Duodenal mucosa (tissue), 2 donors: ENCODE measurements at regions not wholly inside any gene's neighbourhood (a gene's known extent, or its start where the extent isn't known, plus 50 kb on each side); places are given as distances from the start of the nearest gene placed in this dataset.

Experiments
- H3K27ac ChIP-seq: one replicate; pipeline ENCODE4 v1.7.0; 2013; ENCODE audit warnings: low read depth, low read length
- H3K27me3 ChIP-seq, 2 donors: one replicate each; pipeline ENCODE4 v1.7.0; 2013; ENCODE audit warnings: low read length in 2 of 2, control low read depth in 1 of 2; ENCODE audit not compliant: insufficient read depth in 2 of 2, control insufficient read depth in 1 of 2
- H3K36me3 ChIP-seq, 2 donors: one replicate each; pipeline ENCODE4 v1.7.0; 2013; ENCODE audit warnings: low read length in 2 of 2, control low read depth in 1 of 2; ENCODE audit not compliant: insufficient read depth in 2 of 2, control insufficient read depth in 1 of 2
- H3K4me1 ChIP-seq, 2 donors: one replicate each; pipeline ENCODE4 v1.7.0; 2013; ENCODE audit warnings: low read length in 2 of 2, control low read depth in 1 of 2; ENCODE audit not compliant: insufficient read depth in 2 of 2, control insufficient read depth in 1 of 2
- H3K4me3 ChIP-seq, 2 donors: one replicate each; pipeline ENCODE4 v1.7.0; 2013; ENCODE audit warnings: low read length in 2 of 2, low read depth in 1 of 2
- H3K9ac ChIP-seq, 2 donors: one replicate each; pipeline ENCODE4 v1.7.0; 2013; ENCODE audit warnings: low read length in 2 of 2, low read depth in 1 of 2
- H3K9me3 ChIP-seq, 2 donors: one replicate each; pipeline ENCODE4 v1.7.0; 2013; ENCODE audit warnings: low read length in 2 of 2, control low read depth in 1 of 2; ENCODE audit not compliant: control insufficient read depth in 1 of 2

- Histone ChIP-seq H3K36me3 (no peaks in the 10 kb centered on the region), H3K9ac (no peak overlapping the region), H3K27me3 (no peaks in the 10 kb centered on the region)
These were observed 549.7 kb downstream of the CSNK1G3 start for GRCh38 chr5:124061663-124062062.

GRCh38 chr5:124061068-124061430 is 549.1 kb downstream of the CSNK1G3 start:
- no peaks in the 10 kb centered on the region for H3K27me3 ChIP-seq
- no peak overlapping the region for H3K27ac ChIP-seq
- no peak overlapping the region for H3K9ac ChIP-seq
- H3K4me1 ChIP-seq: peaks cover 13 to 16% of the 10 kb centered on the region in 2 donors
- H3K4me3 ChIP-seq: no peak overlapping the region
- H3K9me3 ChIP-seq: no peaks in the 10 kb centered on the region
- H3K36me3 ChIP-seq: no peaks in the 10 kb centered on the region

More at GRCh38 chr5:124061663-124062062, 549.7 kb downstream of the CSNK1G3 start:
- H3K4me1 ChIP-seq: peaks cover 11 to 13% of the 10 kb centered on the region in 2 donors
- H3K4me3 ChIP-seq: no peak overlapping the region
- no peaks in the 10 kb centered on the region for H3K9me3 ChIP-seq
- H3K27ac ChIP-seq: no peak overlapping the region

DNA sequence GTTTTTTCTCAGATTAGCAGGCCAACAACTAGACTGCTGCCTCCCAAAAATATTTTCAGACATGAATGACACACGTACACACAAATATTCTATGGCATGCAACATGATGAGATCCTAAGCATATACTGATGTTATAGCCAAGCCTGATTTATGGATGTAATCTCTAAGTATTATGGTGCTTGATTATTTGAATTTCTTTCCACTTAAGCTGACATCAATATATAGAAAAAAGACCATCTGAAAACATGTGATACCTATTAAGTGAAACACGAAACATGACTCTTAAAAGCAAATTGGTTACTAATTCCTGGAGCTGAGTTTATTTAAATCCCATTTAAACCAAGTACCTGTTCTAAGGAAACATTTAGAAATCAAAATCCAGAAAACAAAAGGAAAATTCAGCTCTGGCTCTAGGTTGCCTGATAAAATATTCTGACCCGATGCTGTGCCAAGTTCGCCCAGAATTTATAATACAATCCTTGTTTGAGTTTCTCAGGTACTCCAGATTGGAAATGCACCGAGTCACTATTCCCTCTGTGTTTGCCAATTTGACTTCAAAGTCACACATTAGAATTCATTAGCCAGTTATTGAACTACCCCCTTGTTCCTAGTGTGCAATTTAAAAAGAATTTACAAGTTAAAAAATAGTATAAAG is 548.6 kb downstream of the CSNK1G3 start:
- no peak overlapping the region for H3K9ac ChIP-seq
- no peaks in the 10 kb centered on the region for H3K9me3 ChIP-seq
- no peaks in the 10 kb centered on the region for H3K36me3 ChIP-seq
- no peak overlapping the region for H3K27ac ChIP-seq
- no peaks in the 10 kb centered on the region for H3K27me3 ChIP-seq
- no peak overlapping the region for H3K4me3 ChIP-seq
- H3K4me1 ChIP-seq: peaks cover 13 to 16% of the 10 kb centered on the region in 2 donors

DNA sequence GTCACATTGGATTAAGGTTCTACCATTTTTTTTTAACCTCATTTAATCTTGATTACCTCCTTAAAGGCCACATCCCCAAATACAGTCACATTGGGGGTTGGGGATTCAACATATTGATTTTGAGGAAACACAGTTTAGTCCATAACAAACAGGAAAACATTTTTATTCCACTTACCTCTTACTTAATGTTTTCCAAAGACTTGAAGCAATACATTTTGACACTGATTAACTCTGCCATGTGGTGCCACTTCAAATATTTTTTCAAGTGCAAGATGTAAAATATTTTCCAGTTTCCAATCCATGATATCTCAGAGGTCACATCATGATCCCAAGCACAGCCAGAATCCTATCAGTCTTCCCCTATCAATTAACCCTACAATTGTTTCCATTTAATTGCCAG is 548.0 kb downstream of the CSNK1G3 start:
- no peak overlapping the region for H3K27ac ChIP-seq
- H3K9me3 ChIP-seq: no peaks in the 10 kb centered on the region
- no peaks in the 10 kb centered on the region for H3K27me3 ChIP-seq
- H3K4me3 ChIP-seq: no peak overlapping the region
- no peaks in the 10 kb centered on the region for H3K36me3 ChIP-seq
- H3K4me1 ChIP-seq: peaks cover 13 to 16% of the 10 kb centered on the region in 2 donors
- no peak overlapping the region for H3K9ac ChIP-seq

GRCh38 chr5:124059200-124059599 is 547.2 kb downstream of the CSNK1G3 start:
- H3K4me1 ChIP-seq: peaks cover 13 to 16% of the 10 kb centered on the region in 2 donors
- H3K9me3 ChIP-seq: no peaks in the 10 kb centered on the region
- H3K27ac ChIP-seq: no peak overlapping the region
- H3K9ac ChIP-seq: no peak overlapping the region
- H3K27me3 ChIP-seq: no peaks in the 10 kb centered on the region
- H3K36me3 ChIP-seq: no peaks in the 10 kb centered on the region
- no peak overlapping the region for H3K4me3 ChIP-seq

DNA sequence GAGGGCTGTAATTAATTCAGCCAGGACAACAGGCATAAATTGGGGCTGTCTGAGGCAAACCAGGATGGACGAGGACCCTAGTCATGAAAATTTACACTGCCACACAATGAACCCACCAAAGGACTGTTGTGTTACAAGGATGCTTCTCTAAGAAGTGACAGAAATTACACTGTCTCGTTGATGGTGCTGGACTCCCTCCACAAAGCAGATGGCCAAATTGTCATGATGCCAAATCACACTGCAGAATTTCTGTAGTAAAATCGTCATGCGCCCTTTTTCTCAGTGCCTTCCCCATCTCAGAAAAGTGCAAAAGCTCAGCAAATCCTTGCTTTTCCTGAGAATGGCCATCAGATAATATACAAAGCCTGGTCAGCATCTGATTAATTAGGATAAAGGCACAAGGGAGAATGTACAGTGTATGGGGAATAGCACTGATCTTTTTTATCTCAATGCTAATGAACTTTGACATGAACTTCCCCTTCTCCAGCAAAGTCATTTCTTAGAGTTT is 545.8 kb downstream of the CSNK1G3 start:
- Histone ChIP-seq H3K27ac (no peak overlapping the region), H3K4me3 (peak overlapping the region; percentile 38 to 42), H3K9ac (no peak overlapping the region)

GRCh38 chr5:124056991-124057723 is 545.2 kb downstream of the CSNK1G3 start:
- Histone ChIP-seq H3K27ac (no peak overlapping the region), H3K4me3 (peak overlapping the region; percentile 60 to 65), H3K9ac (peak overlapping the region in 1 of 2 donors; percentile 16), H3K36me3 (no peaks in the 10 kb centered on the region), H3K9me3 (no peaks in the 10 kb centered on the region), H3K4me1 (peaks cover 13 to 16% of the 10 kb centered on the region in 2 donors), H3K27me3 (no peaks in the 10 kb centered on the region)

More for the DNA sequence above, 545.8 kb downstream of the CSNK1G3 start:
- H3K9me3 ChIP-seq: no peaks in the 10 kb centered on the region
- no peaks in the 10 kb centered on the region for H3K36me3 ChIP-seq
- H3K27me3 ChIP-seq: no peaks in the 10 kb centered on the region
- H3K4me1 ChIP-seq: peaks cover 13 to 16% of the 10 kb centered on the region in 2 donors

- Histone ChIP-seq H3K36me3 (no peaks in the 10 kb centered on the region), H3K9ac (no peak overlapping the region), H3K4me3 (peak overlapping the region; percentile 60 to 65), H3K27ac (no peak overlapping the region), H3K4me1 (peaks cover 13 to 16% of the 10 kb centered on the region in 2 donors), H3K27me3 (no peaks in the 10 kb centered on the region), H3K9me3 (no peaks in the 10 kb centered on the region)
These were observed 544.5 kb downstream of the CSNK1G3 start for GRCh38 chr5:124056326-124056990.

GRCh38 chr5:124055751-124056150 is 543.8 kb downstream of the CSNK1G3 start:
- H3K36me3 ChIP-seq: no peaks in the 10 kb centered on the region
- no peak overlapping the region for H3K27ac ChIP-seq
- H3K9me3 ChIP-seq: no peaks in the 10 kb centered on the region
- H3K27me3 ChIP-seq: no peaks in the 10 kb centered on the region
- H3K9ac ChIP-seq: no peak overlapping the region
- H3K4me1 ChIP-seq: peaks cover 13 to 16% of the 10 kb centered on the region in 2 donors
- no peak overlapping the region for H3K4me3 ChIP-seq

DNA sequence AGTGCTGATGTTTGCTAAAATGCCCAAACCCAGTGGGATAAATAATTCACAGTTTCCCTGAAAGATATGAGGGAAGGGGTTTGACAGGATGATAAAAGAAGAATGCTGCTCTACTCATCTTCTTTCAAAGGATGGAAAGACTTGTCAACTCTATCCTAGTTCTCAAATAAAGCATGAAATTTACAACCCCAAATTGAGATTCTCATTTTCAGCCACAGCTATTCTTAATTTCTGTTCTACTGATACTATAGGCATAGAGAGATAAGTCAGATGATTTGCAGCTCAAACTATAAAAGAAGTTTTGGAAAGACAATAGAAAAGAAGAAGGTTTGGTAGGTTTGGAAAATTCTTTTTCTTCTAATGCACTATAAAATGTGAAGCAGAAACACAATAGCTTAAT is 542.6 kb downstream of the CSNK1G3 start:
- H3K9ac ChIP-seq: no peak overlapping the region
- no peaks in the 10 kb centered on the region for H3K36me3 ChIP-seq
- H3K4me1 ChIP-seq: peaks cover 13 to 16% of the 10 kb centered on the region in 2 donors
- no peaks in the 10 kb centered on the region for H3K27me3 ChIP-seq
- H3K9me3 ChIP-seq: no peaks in the 10 kb centered on the region
- H3K4me3 ChIP-seq: no peak overlapping the region
- no peak overlapping the region for H3K27ac ChIP-seq
